NCI-H1417 (cell line): ENCODE measurements at regions not wholly inside any gene's neighbourhood (a gene's known extent, or its start where the extent isn't known, plus 50 kb on each side); places are given as distances from the start of the nearest gene placed in this dataset.

Experiments
- DNase-seq, 3 experiments: peaks; one replicate each; lab custom pipeline; 2025; lab: John Stamatoyannopoulos, UW

DNA sequence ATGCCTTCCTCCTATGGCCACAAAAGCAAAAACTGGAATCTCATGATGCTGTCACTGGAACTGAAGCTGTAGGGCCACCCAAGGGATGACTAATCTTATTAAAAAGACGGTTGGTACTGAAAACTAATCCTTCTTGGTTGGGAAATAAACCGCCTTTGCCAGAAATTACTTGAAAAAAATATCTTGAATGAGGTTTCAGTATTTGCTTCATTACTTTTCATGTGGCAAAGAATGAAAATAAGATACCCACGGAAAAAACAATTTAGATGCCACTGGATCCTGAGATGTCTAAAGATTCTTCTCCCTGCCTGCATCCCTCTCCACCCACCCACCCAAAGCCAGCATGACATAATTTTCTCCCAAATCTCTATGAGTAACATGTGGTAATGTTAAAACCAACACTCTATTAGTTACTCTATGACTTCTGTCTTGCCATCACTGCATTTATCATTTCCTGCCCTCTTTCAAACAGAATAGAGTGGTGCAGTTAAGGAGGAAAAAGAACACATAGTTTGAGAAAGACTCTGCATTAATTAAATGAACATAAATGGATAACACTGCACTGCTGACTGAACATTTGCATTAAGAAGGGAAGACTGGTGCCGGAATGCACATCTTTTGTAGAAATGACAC is 111.8 kb upstream of the DPH6 start:
- DNase-seq: no peak

DNA sequence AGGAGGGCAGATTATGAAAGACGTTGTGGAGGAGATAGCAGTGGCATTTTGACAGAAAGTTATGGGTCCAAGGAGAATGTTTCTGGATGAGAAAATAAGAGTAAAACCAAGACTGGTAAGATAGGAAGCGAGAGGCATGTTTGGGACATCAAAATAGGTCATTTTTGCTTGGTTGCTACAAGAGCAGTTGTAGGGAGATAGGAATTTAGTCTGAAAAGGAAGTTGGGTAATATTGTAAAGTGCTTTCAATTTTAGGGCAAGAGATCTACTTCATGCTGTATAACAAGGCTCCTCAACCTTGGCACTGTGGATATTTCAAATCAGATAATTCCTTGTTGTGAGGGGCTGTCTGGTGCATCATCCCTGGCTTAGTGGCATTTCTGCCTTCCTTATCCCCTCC is 118.0 kb upstream of the DPH6 start:
- no peak for DNase-seq

DNA sequence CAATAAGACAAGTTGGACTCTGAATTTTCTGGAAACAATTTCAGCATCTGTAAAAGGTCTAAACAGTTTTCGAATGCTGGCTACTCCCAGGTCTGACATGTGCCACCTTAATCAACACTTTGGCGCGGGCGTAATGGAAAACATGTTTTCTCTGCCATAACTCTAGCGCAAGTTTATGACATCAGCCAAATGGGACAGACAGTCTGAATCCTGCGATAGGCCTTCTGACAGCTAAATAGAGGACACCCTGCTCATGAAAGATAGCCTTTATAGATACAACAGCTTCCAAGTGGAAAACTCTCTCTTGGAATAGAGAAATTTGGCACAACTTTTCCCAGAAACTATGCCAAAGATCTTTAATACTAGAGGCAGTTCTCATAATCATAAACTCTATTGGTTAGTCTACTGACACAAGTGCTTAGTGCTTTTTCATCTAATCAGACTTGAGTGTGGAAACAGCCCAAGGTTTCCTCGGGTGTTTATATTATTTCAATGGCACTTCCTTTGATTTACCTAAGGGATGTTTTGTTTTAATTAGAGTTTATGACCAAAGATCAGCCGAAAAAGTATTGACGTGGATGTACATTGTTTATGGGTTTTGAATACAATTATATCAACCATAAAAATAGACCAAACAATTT is 120.1 kb upstream of the DPH6 start:
- DNase-seq: no peak

DNA sequence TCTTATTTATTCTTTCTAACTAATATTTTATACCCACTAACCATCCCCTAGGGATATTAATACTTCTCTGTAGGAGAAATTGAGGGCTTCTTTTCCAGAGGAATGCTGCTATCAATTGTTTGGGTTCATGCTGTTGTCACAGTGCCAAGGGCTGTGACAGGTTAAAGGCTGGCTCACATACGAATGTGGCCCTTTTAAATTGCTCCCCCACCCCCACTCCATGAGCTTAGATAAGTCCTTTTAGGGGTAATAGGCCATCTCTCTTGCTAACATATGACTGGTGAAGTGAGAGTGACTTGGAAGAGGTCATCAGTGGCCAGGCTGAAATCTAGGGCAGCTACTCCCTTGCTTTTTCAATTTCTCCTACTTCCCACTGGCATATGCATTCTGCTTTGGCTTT is 121.9 kb upstream of the DPH6 start:
- DNase-seq: no peak

DNA sequence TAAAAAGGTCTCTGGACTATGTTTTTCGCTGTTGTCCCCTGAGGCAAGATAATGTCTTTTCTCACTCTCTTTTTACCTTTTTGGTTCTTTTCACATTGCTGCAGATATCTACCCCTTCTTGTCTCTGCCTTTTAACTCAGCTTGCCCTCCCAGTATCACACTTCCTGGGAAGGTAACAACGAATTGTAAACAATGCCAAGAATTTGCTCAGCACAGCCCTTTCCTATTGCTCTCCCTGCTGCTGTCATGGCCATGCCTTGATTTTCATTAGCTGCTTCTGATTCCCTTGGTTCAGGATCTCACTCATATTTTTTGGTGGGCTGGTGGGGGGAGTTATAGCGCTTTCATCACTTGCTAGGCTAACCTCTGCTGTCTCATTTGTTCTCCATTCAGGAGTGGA is 123.1 kb upstream of the DPH6 start:
- DNase-seq: no peak

DNA sequence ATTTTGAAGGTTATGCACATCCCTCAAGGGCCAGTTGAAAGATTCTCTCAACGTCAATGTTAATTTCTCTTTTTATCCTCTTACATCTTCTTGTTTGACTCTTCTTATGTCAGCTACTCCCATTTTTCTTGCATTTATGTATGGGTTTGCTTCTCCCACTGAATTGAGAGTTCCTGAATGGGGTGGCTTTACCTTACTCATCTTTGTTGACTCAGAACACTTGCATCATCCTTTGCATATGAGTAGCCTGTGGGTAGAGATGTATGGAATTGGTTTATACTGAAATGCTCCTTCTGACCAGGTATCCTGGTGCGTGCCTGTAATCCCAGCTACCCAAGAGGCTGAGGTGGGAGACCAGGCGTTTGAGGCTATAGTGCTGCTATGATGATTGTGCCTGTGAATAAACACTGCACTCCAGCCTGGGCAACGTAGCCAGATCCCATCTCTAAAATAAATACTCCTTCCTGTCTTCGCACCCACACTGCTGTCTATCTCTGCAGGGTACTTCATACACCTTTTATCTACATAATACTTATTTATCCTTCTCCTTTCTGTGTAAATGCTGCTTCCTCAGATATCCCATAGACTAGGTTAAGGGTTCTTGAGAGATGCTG is 123.6 kb upstream of the DPH6 start:
- no peak for DNase-seq

DNA sequence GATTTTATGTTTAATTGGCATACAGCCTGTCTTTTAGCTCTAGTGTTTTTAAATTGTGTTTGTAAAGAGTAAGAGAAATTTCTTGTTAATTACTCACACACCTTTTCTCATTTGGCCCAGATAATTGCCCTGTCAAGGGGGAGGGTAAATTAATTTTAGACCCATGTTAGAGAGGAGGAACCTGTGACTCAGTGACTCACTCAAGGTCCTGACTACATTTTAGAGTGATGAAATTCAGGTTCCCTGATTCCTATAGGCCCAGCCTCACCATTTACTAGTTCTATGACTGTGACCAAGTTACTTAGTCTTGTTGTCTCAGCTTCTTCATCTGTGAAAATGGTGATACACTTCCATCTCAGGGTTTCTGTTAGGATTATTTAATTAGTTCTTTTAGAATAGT is 125.2 kb upstream of the DPH6 start:
- no peak for DNase-seq

DNA sequence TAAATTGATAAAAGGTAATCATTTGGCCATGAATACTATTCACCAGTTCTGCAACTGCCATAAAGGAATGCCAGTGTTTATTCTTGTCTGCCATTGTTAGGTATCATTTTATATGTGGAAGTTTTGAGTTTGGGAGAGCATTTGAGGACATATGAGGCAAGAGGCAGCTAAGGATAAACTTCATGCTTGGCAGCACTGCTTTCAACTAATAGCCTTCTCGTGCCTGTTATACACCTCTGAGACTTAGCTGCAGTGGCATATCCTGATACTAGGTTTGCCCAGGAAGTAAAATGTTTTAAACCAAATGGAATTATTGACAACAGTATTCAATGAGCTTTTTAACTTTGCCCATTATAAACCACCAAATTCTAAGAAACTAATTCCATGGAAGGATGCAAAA is 126.0 kb upstream of the DPH6 start:
- no peak for DNase-seq

DNA sequence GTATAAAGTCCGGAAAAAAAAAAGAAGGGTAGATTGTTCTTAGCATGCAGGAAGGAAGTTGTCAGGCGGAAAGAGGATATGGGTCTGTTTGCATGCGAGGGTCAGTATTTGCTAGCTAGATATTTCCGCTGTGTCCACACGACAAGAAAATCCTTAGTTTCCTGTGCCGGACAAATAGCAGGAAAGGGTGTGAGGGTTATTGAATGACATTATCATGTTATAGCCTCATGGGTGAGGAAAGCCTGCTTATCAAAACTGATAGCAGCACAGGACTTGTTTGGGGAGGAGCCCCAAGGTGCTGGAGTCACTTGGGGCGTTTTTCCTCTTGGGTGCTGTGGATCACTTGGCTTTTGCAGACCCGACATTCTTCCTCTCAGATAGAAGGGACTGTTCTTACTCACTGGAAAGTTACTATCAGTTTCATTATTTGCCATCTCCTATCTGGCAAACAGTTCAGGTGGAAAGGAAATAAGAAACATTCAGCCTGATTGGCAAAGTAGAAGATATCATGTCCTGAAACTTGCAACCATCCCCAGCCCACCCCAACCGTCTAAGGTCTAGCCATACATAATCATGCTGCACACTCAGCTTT is 127.2 kb upstream of the DPH6 start:
- DNase-seq: no peak

DNA sequence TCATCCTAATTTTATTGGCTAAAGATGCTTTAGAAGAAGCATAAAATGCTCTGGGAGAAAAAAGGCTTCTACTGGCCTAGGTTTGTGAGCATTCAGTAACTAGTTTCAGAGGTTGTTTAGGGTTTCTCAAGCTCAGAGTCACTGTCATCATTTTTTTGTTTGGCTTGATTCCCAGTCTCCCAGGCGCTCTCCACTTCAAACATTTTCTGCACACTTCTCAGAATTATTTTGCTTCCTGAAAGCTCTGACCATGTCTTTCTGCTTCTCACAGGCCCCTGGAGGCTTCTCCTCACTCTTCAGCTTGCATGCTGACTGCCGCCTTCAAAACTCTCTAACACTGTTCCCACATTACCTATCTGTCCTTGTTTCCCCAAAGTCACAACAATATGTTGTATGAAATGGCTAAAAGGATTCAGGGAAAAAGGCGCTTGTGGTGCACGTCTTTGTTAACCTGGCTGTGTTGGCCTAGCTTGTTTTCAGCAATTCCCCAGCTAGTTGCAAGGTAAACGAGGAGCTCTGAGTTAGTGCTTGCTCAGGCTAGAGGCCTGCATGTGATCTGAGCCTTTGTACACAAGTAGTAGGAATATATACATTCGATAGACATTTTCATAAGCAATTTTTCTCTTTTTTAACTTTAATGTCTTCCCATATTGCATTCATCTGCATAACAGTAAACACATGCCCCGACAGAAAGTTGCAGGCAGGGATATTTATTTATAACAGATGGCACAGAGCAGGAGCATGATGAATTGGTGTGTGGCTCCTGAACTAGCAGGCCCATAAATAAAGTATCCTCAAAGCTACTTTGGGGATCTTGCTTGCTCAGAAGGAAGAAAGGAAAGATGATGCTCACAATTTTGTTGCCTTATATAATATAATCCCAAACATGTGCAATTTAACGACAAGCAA is 129.2 kb upstream of the DPH6 start:
- DNase-seq: peak; percentile 30 to 67 (median 63)

DNA sequence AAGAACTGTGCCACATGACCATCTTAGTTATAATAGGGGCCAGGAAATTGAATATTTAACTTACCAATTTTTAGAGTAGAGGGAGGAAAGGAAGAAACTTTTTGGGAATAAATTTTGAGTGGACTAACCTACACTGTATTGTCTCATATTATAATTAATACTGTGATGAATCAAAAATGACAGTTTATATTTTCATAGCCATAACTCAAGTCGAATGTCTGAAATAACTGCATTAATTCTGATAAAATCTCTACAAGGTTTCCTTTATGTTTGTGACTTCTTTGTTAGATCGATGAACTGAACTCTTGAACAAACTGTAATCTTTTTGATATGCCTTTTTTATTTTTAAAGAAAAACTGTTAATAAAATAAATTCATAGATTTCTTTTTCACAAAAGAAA is 132.8 kb upstream of the DPH6 start:
- DNase-seq: no peak

DNA sequence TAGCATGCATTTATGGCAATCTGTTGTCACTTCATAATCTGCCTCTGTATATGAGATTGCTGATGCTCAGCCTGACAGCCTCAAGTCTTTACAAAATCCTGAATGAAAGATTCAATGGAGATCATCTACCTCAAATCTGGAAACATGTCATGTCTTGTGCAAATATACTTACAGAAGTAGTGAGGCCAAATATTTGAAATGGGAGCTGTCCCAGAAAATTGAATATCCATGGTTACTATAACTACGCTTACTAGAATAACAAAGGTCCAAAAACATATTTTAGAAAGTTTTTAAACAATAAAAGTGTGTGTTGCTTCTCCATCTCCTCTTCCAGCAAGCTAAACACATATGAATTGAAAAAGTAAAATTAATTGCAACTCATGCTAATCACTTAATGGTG is 133.2 kb upstream of the DPH6 start:
- DNase-seq: peak in 1 of 3 experiments; percentile 15

DNA sequence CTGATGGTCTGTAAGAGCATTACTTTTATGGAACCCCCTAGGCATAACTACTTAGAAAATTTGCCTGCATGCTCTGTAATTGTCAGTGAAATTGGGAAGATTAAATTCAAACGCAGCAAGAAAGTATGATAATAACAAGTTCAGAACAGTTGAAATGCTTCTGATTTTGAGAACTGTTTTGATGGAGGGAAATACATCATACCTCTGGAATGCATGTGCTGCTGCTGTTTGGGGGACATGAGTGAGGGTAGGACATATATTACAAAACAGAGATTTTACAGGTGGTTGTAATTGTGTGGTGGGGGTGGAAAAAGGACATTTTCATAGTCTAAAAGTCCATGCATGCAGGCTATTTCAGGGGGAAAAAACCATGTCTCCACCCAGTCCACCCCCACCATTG is 135.0 kb upstream of the DPH6 start:
- no peak for DNase-seq

DNA sequence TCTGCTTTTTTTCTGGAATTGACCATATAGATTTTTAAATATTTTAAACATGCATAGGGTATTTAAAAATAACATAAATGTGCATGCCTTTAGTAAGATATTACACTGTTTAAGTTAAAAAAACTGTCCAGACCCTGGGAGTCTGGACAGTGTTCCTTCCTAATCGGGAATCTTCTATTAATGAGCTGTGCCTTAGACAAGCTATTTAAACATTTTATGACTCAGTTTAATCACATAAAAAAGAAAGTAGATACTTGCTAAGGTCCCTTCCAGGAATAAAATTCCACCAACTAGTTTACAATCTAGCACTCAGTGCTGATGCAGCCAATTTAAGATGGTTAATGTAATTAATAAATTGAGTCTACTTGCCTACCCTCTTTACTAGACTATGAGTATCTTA is 140.4 kb upstream of the DPH6 start:
- no peak for DNase-seq

DNA sequence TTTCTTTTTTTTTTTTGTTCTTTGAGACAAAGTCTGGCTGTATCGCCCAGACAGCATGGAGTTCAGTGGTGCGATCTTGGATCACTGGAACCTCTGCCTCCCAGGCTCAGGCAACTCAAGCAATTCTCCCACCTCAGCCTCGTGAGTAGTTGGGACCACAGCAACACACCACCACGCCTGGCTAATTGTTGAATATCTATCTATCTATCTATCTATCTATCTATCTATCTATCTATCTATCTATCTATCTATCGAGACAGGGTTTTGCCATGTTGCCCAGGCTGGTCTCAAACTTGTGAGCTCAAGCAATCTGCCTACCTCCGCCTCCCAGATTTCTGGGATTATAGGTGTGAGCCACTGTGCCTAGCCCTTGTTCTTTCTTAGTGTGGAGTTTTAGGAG is 143.3 kb upstream of the DPH6 start:
- no peak for DNase-seq

DNA sequence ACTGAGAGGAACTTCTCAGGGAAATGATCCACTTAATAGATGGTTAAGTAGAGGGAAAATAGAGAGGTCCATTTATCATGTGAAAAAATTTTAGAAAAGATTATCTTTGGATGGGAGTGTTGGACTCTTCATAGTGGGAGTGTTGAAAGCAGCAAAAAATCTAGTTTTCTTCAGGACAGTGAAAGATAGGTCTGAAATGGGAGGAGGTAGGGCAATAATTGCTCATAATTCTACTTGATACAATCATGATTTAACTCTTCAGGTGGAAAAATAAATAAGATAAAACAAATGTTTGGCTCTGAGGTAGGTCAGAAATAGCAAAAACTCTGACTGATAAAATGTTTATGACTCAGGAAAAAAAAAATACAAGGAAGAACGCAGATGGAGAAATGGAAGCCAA is 144.1 kb upstream of the DPH6 start:
- DNase-seq: no peak

DNA sequence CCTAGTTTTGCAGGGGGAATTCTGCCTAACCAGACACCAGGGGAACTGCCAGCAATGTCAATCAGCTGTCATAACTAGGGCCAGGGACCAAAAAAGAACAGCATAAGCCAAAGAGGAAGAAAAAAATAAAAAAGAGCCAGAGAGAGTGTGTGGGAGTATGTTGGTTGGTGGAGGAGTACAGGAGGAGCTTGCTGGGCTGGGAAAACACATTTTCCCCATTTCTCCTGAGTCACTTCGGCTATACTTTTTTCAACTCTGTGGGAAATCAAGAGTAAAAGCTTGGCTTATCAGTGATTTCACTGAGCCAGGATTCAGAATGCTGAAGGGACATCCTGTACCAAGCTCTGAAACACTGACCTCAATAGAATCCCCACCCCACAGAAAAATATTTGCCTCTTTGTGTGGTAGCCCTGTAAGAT is 144.7 kb upstream of the DPH6 start:
- DNase-seq: no peak

DNA sequence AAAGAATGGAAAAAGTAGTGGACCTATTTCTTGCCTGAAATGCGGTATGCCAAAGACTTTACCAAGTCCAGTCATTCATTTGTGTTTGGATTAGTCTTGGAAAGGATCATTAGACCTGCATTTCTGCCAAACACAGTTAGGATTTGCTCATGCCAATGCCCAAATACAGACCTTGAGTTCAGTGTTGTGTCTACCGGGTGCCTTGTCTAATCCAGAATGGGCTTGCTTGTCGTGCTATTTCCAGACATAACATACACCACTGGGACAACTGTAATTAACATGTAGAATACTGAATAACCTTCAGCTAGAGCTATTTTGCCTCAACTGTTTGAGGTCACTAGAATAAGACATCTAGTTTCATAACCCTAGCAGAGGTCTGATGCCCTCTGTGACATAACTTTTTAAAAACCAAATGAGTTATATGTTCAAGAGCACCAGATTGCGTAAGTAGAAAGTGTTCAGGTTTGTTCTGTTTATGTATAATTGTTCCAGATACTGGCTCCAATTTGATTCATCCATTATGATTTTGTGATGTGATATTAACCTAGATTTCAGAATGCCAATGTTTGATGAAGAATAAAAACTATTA is 145.3 kb upstream of the DPH6 start:
- DNase-seq: no peak

DNA sequence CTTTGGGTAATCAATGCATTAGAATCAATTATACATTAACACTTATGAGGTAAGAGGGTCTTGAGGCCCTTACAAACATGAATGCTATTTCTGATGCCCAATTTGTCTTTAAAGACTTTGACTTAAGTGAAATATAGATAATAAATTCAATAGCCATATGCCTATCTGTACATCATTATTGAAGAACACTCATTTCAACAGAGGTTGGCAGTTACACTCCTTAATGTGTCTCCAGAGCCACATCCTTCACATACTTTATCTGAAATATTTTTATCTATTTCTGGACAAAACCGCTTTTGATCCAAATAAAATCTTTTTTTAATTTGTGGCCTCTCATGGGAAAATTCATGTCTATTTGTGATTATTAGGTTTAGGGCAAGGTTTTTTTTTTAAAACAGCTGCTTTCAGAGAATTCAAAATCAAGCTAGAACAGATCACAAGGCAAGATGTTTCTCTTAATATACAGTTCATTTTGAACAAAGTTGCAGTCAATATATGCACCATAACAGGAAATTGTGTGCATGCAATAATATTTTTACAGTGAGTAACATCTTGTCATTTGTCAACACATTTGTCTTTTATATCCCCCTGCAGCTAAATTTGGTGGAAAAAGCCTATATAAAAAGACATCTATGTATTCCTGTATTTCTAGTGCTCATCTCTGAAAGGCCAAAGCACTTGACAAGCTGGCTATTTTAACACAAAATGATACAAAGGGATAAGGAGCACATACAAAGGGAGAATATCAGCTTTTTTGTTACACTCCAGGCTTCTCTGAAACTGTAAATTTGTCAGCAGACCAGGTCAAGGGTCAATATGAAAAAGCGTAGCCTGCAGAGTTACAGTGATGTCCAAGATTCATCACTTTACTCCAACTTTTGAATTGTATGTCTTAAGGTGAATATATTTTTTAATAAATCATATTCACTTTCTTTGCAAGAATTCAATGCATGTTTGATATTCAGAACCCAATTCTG is 146.2 kb upstream of the DPH6 start:
- DNase-seq: no peak

DNA sequence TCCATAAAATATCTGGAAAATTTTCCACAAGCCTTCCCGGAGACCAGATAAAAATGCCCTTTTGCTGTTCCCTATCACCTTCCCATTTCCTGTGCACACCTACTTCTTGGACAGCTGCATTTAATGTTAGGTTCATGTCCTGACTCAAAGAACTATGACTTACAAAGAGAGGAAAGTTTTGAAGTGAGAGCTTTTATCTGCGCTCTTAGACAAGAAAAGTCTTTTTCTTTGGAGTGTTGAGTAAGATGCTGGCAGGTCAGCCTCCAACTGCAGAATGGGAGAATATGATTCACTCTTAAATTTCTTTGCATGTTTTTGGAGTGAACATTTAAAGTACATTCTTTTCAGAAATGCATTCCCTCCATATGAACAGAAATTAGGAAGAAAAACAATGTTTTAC is 147.3 kb upstream of the DPH6 start:
- no peak for DNase-seq

DNA sequence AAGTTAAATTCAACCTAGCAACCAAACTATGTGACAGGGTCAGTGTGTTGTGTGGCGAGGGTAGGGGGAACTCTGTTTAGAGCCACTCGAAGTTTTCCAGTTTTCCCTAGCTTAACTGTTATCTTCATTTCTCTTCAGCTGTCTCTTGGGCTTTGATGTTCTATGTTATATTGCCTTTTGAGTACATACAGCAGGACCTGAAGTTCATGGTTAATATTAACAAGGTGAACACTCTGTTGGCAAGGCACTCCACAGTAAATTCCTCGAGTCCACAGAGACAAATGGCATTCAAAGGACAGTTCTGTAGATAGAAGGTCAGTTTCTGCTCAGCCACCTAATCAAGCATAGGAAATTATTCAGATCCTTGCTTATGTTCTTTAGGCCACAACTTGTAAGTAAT is 147.9 kb upstream of the DPH6 start:
- DNase-seq: no peak
